ENCODE measurements at regions not wholly inside any gene's neighbourhood (a gene's known extent, or its start where the extent isn't known, plus 50 kb on each side); places are given as distances from the start of the nearest gene placed in this dataset.

DNA sequence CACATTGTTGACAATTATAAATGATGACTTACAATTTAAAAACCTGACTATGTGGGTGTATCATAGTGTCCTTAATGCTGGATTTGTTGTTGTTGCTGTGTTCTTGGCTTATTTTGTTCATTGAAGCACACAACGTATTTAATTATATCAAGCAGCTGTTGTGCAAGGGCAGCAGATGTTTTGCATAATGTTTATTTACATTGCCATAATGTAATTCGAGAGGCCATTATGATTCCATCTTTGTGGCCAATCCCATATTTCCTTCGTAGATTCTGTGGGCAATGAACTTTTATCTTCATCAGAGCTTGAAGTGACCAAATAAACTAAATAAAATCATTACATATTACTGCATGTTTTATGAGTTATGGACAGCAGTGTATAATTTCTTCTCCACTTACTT lies 422.6 kb upstream of the GALNTL6 start:
- in situ Hi-C loops (cut with MboI; ENCODE audit: low sequenced_read_pairs in 4 of 4), result no loop called here
- intact Hi-C loops (cut with DNase I; ENCODE audit: low total_unique reads), result no loop called here
- Histone ChIP-seq H3K27me3 (no peaks in the 10 kb centered on the region), H3K9me3 (no peaks in the 10 kb centered on the region), H3K4me3 (no peak overlapping the region), H3K36me3 (no peaks in the 10 kb centered on the region), H3K27ac (no peak overlapping the region), H3K4me1 (no peaks in the 10 kb centered on the region)
- ATAC-seq (no peak), DNase-seq (no peak)
- TF ChIP-seq CTCF (IDR thresholded peaks at IDR 0.05 in 4 of 5, conservative IDR thresholded peaks at IDR 0.05 in 1 of 5) (no peak), POLR2A (IDR thresholded peaks at IDR 0.05) (no peak)

- Histone ChIP-seq H3K36me3 (no peaks in the 10 kb centered on the region), H3K4me1 (no peaks in the 10 kb centered on the region), H3K9me3 (no peaks in the 10 kb centered on the region), H3K27me3 (no peaks in the 10 kb centered on the region), H3K4me3 (no peak overlapping the region), H3K27ac (no peak overlapping the region)
- no peak for DNase-seq
- in situ Hi-C loops (cut with MboI; ENCODE audit: low sequenced_read_pairs in 4 of 4), result no loop called here
- no peak for ATAC-seq
- intact Hi-C loops (cut with DNase I; ENCODE audit: low total_unique reads), result no loop called here
- TF ChIP-seq CTCF (IDR thresholded peaks at IDR 0.05 in 4 of 5, conservative IDR thresholded peaks at IDR 0.05 in 1 of 5) (no peak), POLR2A (IDR thresholded peaks at IDR 0.05) (no peak)
Observed at GRCh38 chr4:171378323-171378722, 434.9 kb upstream of the GALNTL6 start.

DNA sequence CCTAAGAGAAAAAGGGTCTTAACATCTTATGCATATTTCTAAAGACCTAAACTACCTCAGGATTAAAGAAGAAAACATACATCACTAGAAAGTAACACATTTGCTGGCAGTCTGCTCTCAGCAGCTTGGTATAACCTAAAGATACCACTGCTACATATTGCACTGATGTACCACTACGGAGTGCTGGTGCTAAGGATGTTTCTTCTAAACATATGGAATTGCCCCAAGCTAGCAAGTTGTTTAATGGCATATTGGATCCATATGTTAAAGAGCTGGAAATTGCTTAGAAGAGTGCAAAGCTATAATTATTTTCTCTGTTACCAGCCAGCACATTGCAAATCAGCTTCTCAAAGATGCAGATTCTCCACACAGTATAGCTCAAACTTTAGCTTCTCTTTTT lies 436.5 kb upstream of the GALNTL6 start:
- in situ Hi-C loops (cut with MboI; ENCODE audit: low sequenced_read_pairs in 4 of 4), result no loop called here
- no peak for DNase-seq
- no peak for ATAC-seq
- Histone ChIP-seq H3K27ac (no peak overlapping the region), H3K9me3 (no peaks in the 10 kb centered on the region), H3K4me1 (no peaks in the 10 kb centered on the region), H3K4me3 (no peak overlapping the region), H3K36me3 (no peaks in the 10 kb centered on the region), H3K27me3 (no peaks in the 10 kb centered on the region)
- no peak for TF ChIP-seq CTCF (IDR thresholded peaks at IDR 0.05 in 4 of 5, conservative IDR thresholded peaks at IDR 0.05 in 1 of 5)
- TF ChIP-seq POLR2A (IDR thresholded peaks at IDR 0.05), result no peak
- intact Hi-C loops (cut with DNase I; ENCODE audit: low total_unique reads), result no loop called here

- H3K9me3 ChIP-seq, result no peaks in the 10 kb centered on the region
- no peaks in the 10 kb centered on the region for H3K36me3 ChIP-seq
- in situ Hi-C loops (cut with MboI; ENCODE audit: low sequenced_read_pairs in 4 of 4) (no loop called here), intact Hi-C loops (cut with DNase I; ENCODE audit: low total_unique reads) (no loop called here)
- TF ChIP-seq CTCF (IDR thresholded peaks at IDR 0.05 in 4 of 5, conservative IDR thresholded peaks at IDR 0.05 in 1 of 5) (no peak), POLR2A (IDR thresholded peaks at IDR 0.05) (no peak)
- no peak overlapping the region for H3K4me3 ChIP-seq
- H3K27ac ChIP-seq, result no peak overlapping the region
- H3K27me3 ChIP-seq, result no peaks in the 10 kb centered on the region
- DNase-seq, result no peak
- no peak for ATAC-seq
- no peaks in the 10 kb centered on the region for H3K4me1 ChIP-seq
Observed at GRCh38 chr4:171353535-171353934, 459.7 kb upstream of the GALNTL6 start.

GRCh38 chr4:171348090-171348489 lies 465.1 kb upstream of the GALNTL6 start:
- Histone ChIP-seq H3K4me3 (no peak overlapping the region), H3K9me3 (no peaks in the 10 kb centered on the region), H3K4me1 (no peaks in the 10 kb centered on the region), H3K36me3 (no peaks in the 10 kb centered on the region), H3K27ac (no peak overlapping the region), H3K27me3 (no peaks in the 10 kb centered on the region)
- TF ChIP-seq POLR2A (IDR thresholded peaks at IDR 0.05), result no peak
- no peak for TF ChIP-seq CTCF (IDR thresholded peaks at IDR 0.05 in 4 of 5, conservative IDR thresholded peaks at IDR 0.05 in 1 of 5)
- DNase-seq, result no peak
- intact Hi-C loops (cut with DNase I; ENCODE audit: low total_unique reads) (no loop called here), in situ Hi-C loops (cut with MboI; ENCODE audit: low sequenced_read_pairs in 4 of 4) (no loop called here)
- ATAC-seq, result no peak

All from gastrocnemius medialis (tissue), 4 donors.